Mesothelial cell of epicardium (in vitro differentiated cells): ENCODE measurements at regions not wholly inside any gene's neighbourhood (a gene's known extent, or its start where the extent isn't known, plus 50 kb on each side); places are given as distances from the start of the nearest gene placed in this dataset.

Experiments
- DNase-seq, 2 experiments: peaks; one replicate each; pipeline ENCODE4 v3.0.0; 2021; ENCODE audit warnings: low spot score in 2 of 2; ENCODE audit not compliant: unreplicated experiment in 2 of 2
- H3K27ac Mint-ChIP-seq: 2 replicates; pipeline ENCODE4 v1.8.0; 2021; ENCODE audit warnings: mixed read lengths
- H3K27me3 Mint-ChIP-seq: 2 replicates; pipeline ENCODE4 v1.8.0; 2021; ENCODE audit warnings: low read depth, mixed read lengths
- H3K36me3 Mint-ChIP-seq: 2 replicates; pipeline ENCODE4 v1.8.0; 2021; ENCODE audit warnings: mixed read lengths
- H3K4me1 Mint-ChIP-seq: 2 replicates; pipeline ENCODE4 v1.8.0; 2021; ENCODE audit warnings: mixed read lengths
- H3K4me3 Mint-ChIP-seq: 2 replicates; pipeline ENCODE4 v1.8.0; 2021; ENCODE audit warnings: mild to moderate bottlenecking, moderate library complexity, mixed read lengths
- H3K9me3 Mint-ChIP-seq: 2 replicates; pipeline ENCODE4 v1.8.0; 2021; ENCODE audit warnings: mixed read lengths
- CTCF ChIP-seq: fragments of 200-600 bp; sonication (generic); IDR thresholded peaks from one replicate; pipeline ENCODE4 v1.5.0; 2021; ENCODE audit warnings: antibody characterized with exemption; ENCODE audit not compliant: unreplicated experiment

GRCh38 chr12:87259391-87259790 lies 769.8 kb downstream of the C12orf50 start:
- no peaks in the 10 kb centered on the region for H3K27me3 Mint-ChIP-seq
- no peak for DNase-seq
- no peak for TF ChIP-seq CTCF
- peaks cover 5% of the 10 kb centered on the region for H3K4me1 Mint-ChIP-seq
- H3K9me3 Mint-ChIP-seq: no peaks in the 10 kb centered on the region
- no peak overlapping the region for H3K27ac Mint-ChIP-seq
- no peaks in the 10 kb centered on the region for H3K36me3 Mint-ChIP-seq
- no peak overlapping the region for H3K4me3 Mint-ChIP-seq

DNA sequence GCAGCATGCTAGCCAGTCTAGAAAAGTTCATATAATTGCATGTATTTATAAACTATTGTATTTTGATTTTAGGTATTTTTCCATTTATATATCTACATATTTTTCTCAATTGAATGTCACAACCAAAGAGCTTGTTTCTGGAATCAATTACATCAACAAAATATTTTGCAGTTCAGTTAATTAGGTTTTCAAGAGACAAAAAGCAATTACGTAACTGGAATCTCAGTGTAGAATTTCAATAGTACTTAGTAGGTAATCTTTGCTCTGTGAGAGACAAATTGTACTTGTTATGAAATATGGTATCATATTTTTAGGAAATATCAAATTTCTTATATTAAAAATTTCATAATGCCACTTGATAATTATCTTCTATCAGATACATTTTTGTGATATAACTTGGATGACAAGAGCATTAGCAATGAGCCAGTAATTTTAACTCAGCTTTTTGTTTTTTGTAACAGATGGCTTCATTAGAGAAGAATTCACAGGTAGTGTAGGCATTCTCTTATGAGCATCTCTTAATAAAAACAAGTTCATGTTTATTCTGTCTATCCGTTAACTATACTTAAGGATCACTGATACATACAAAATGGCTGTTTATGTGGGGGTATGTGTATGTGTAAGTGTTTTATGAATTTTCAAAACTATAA lies 774.7 kb downstream of the C12orf50 start:
- no peak for DNase-seq
- Mint-ChIP-seq H3K36me3 (peaks cover 2% of the 10 kb centered on the region), H3K4me1 (no peaks in the 10 kb centered on the region), H3K27me3 (no peaks in the 10 kb centered on the region), H3K9me3 (peaks cover 14% of the 10 kb centered on the region), H3K27ac (no peak overlapping the region), H3K4me3 (no peak overlapping the region)
- no peak for TF ChIP-seq CTCF

DNA sequence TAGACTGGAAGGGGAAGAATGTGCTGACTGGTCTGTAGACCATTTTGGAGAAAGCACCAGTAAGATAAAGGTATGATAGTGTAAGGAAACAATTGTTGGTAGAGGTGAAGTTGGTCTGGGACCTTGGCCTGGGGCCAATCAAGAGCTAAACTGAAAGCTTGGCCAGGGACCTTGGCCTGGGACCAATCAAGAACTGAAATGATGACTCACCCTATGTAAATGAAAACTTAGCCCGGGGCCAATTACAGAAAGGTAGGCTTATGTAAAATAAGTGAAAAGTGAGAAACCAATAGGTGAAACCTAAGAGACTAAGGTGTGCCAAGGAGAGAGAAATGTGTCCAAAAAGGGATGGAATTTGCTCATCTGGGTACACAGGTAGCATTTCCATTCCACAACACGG lies 776.0 kb downstream of the C12orf50 start:
- H3K27ac Mint-ChIP-seq: no peak overlapping the region
- no peaks in the 10 kb centered on the region for H3K27me3 Mint-ChIP-seq
- peaks cover 14% of the 10 kb centered on the region for H3K9me3 Mint-ChIP-seq
- no peak overlapping the region for H3K4me3 Mint-ChIP-seq
- TF ChIP-seq CTCF: no peak
- H3K4me1 Mint-ChIP-seq: no peaks in the 10 kb centered on the region
- peaks cover 2% of the 10 kb centered on the region for H3K36me3 Mint-ChIP-seq
- DNase-seq: no peak

DNA sequence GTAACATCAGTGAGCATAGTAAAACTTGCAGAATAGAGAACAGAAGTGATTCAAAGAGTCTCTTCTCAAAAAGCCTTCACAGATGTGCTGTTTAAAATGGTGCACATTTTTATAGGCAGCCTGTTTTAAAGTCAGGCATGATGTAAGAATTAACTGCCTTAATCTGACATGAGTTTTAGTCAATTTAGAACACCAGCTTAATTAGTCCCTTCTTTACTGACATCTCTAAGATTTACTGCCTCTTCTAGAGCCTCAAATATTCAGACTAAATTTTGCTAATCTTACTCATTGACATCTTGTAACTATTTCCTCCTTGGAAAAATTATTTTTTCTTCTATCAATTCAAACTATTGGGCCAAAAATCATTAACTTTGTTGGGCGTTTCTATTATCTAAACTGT lies 782.5 kb downstream of the C12orf50 start:
- H3K27me3 Mint-ChIP-seq: no peaks in the 10 kb centered on the region
- H3K4me3 Mint-ChIP-seq: no peak overlapping the region
- H3K36me3 Mint-ChIP-seq: no peaks in the 10 kb centered on the region
- H3K9me3 Mint-ChIP-seq: peaks cover 4% of the 10 kb centered on the region
- peaks cover 5% of the 10 kb centered on the region for H3K4me1 Mint-ChIP-seq
- H3K27ac Mint-ChIP-seq: no peak overlapping the region
- no peak for TF ChIP-seq CTCF
- no peak for DNase-seq

GRCh38 chr12:87238466-87238865 lies 790.7 kb downstream of the C12orf50 start:
- Mint-ChIP-seq H3K27me3 (no peaks in the 10 kb centered on the region), H3K36me3 (no peaks in the 10 kb centered on the region), H3K4me3 (no peak overlapping the region), H3K27ac (no peak overlapping the region), H3K4me1 (peaks cover 13% of the 10 kb centered on the region), H3K9me3 (peaks cover 4% of the 10 kb centered on the region)
- no peak for DNase-seq
- TF ChIP-seq CTCF: no peak

GRCh38 chr12:87234898-87235297 lies 794.3 kb downstream of the C12orf50 start:
- Mint-ChIP-seq H3K27me3 (no peaks in the 10 kb centered on the region), H3K27ac (no peak overlapping the region), H3K4me3 (no peak overlapping the region), H3K9me3 (peaks cover 8% of the 10 kb centered on the region), H3K4me1 (peaks cover 6% of the 10 kb centered on the region), H3K36me3 (no peaks in the 10 kb centered on the region)
- TF ChIP-seq CTCF: no peak
- DNase-seq: no peak
